Duodenal mucosa (tissue), 2 donors: ENCODE measurements at regions not wholly inside any gene's neighbourhood (a gene's known extent, or its start where the extent isn't known, plus 50 kb on each side); places are given as distances from the start of the nearest gene placed in this dataset.
"Not testable (repeated sequence)": the region's sequence is repeated elsewhere in the genome, so short reads cannot be mapped to it uniquely, and the experiment has no call there.

Experiments used
- H3K27ac ChIP-seq: one replicate; pipeline ENCODE4 v1.7.0; 2013; ENCODE audit warnings: low read depth, low read length
- H3K27me3 ChIP-seq, 2 donors: one replicate each; pipeline ENCODE4 v1.7.0; 2013; ENCODE audit warnings: low read length in 2 of 2, control low read depth in 1 of 2; ENCODE audit not compliant: insufficient read depth in 2 of 2, control insufficient read depth in 1 of 2
- H3K36me3 ChIP-seq, 2 donors: one replicate each; pipeline ENCODE4 v1.7.0; 2013; ENCODE audit warnings: low read length in 2 of 2, control low read depth in 1 of 2; ENCODE audit not compliant: insufficient read depth in 2 of 2, control insufficient read depth in 1 of 2
- H3K4me1 ChIP-seq, 2 donors: one replicate each; pipeline ENCODE4 v1.7.0; 2013; ENCODE audit warnings: low read length in 2 of 2, control low read depth in 1 of 2; ENCODE audit not compliant: insufficient read depth in 2 of 2, control insufficient read depth in 1 of 2
- H3K4me3 ChIP-seq, 2 donors: one replicate each; pipeline ENCODE4 v1.7.0; 2013; ENCODE audit warnings: low read length in 2 of 2, low read depth in 1 of 2
- H3K9ac ChIP-seq, 2 donors: one replicate each; pipeline ENCODE4 v1.7.0; 2013; ENCODE audit warnings: low read length in 2 of 2, low read depth in 1 of 2
- H3K9me3 ChIP-seq, 2 donors: one replicate each; pipeline ENCODE4 v1.7.0; 2013; ENCODE audit warnings: low read length in 2 of 2, control low read depth in 1 of 2; ENCODE audit not compliant: control insufficient read depth in 1 of 2

DNA sequence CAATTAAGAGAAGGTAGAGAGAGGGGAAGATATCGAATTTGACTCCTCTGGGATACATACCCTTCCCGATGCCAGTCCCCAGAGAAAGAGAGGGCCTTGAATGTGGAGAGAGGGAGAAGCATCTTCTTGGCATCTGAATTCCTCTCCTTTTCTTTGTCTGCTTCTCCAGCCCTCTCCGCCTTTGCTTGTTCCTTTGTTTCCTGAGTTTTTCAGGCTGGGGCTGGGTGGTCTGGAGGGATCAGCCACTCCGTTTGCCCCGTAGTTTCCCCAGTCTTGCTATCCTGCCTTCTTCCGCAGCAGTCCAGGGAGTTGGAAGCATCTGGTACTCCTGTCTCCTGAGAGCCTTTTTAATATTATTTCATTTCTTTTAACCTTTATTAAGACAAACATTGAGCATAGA is 107.1 kb upstream of the CADM1 start:
- H3K27me3 ChIP-seq, result no peaks in the 10 kb centered on the region
- H3K36me3 ChIP-seq, result no peaks in the 10 kb centered on the region
- no peaks in the 10 kb centered on the region for H3K9me3 ChIP-seq
- no peaks in the 10 kb centered on the region for H3K4me1 ChIP-seq
- no peak overlapping the region for H3K4me3 ChIP-seq
- H3K9ac ChIP-seq, result no peak overlapping the region
- no peak overlapping the region for H3K27ac ChIP-seq

- H3K27ac ChIP-seq, result no peak overlapping the region
- no peaks in the 10 kb centered on the region for H3K4me1 ChIP-seq
- no peak overlapping the region for H3K9ac ChIP-seq
- no peaks in the 10 kb centered on the region for H3K36me3 ChIP-seq
- H3K4me3 ChIP-seq, result no peak overlapping the region
- no peaks in the 10 kb centered on the region for H3K27me3 ChIP-seq
- no peaks in the 10 kb centered on the region for H3K9me3 ChIP-seq
Measured at GRCh38 chr11:115610908-115611307, 106.7 kb upstream of the CADM1 start.

- not testable (repeated sequence) for H3K27me3 ChIP-seq, H3K27ac ChIP-seq, H3K4me3 ChIP-seq, H3K9ac ChIP-seq, H3K36me3 ChIP-seq, H3K9me3 ChIP-seq, H3K4me1 ChIP-seq
Measured at GRCh38 chr11:115610234-115610633, 106.0 kb upstream of the CADM1 start.

- Histone ChIP-seq H3K9me3 (no peaks in the 10 kb centered on the region), H3K9ac (no peak overlapping the region), H3K27me3 (no peaks in the 10 kb centered on the region), H3K4me1 (no peaks in the 10 kb centered on the region), H3K4me3 (no peak overlapping the region), H3K36me3 (no peaks in the 10 kb centered on the region), H3K27ac (no peak overlapping the region)
Measured at GRCh38 chr11:115608976-115609375, 104.8 kb upstream of the CADM1 start.

DNA sequence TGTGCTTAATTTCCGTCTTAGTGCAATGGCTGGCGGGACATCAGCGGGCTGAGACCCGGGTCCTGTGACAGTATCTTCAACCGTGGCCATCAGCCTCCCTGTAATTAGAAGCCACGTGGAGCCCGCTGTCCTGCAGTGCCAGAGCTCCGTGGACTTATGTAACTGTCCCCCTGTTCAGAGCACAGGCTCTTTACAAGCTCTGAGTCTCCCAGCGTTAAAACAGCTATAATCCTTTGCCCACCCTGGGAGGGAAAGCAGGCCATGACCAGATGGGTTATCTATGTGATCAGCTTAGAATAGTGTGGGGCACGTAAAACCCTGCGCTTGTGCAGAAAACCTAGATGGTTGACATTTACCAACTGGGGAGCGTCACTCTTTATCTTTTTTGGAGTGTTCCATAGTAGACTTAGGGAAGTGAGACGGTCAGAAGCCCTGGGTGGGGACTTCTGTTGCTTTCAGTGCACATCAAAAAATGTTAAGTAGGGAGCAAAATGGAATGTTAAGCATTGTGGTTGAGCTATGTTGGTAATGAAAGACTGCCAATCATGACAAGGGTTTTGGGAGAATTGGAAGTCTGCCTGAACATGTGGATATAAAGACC is 103.5 kb upstream of the CADM1 start:
- H3K36me3 ChIP-seq, result no peaks in the 10 kb centered on the region
- no peak overlapping the region for H3K27ac ChIP-seq
- no peaks in the 10 kb centered on the region for H3K9me3 ChIP-seq
- no peak overlapping the region for H3K4me3 ChIP-seq
- no peaks in the 10 kb centered on the region for H3K27me3 ChIP-seq
- no peaks in the 10 kb centered on the region for H3K4me1 ChIP-seq
- no peak overlapping the region for H3K9ac ChIP-seq

DNA sequence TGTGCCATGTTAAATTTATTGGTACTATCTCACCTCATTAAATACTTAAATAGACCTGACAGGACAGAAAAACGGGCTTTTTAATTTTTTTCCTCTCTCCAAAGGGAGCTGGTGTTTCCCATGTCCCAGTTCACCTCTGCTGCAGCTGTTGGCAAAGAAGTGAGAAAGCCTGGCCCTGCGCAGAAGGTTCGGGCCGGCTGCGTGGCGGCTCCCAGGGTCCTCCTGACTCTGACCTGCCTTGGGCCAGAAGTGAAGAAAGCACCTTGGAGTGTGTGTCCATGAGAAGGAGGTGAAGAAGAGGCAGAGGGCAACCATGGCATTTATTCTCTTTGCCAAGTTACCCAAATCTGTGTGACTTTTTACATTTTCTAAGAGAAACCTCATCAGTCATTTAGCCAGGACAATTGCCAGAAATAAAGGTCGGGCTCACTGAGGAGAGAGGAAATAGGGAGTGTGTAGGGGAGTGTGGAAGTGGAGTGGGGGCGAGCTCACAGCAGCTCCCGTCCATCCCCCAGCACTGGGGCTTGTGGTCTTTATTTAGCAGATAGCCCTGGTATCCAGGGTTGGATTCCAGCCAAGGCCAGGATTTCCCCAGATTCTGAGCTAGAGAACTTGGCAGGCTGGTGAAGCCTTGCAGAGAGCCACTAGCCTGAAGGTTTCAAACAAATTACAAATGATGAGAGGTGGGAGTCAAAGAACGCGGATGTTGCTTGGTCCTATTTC is 102.4 kb upstream of the CADM1 start:
- no peaks in the 10 kb centered on the region for H3K4me1 ChIP-seq
- H3K9me3 ChIP-seq, result no peaks in the 10 kb centered on the region
- no peaks in the 10 kb centered on the region for H3K27me3 ChIP-seq
- no peak overlapping the region for H3K9ac ChIP-seq
- no peak overlapping the region for H3K27ac ChIP-seq
- H3K4me3 ChIP-seq, result no peak overlapping the region
- H3K36me3 ChIP-seq, result no peaks in the 10 kb centered on the region

GRCh38 chr11:115605871-115606497 is 101.8 kb upstream of the CADM1 start:
- Histone ChIP-seq H3K9me3 (no peaks in the 10 kb centered on the region), H3K4me3 (no peak overlapping the region), H3K9ac (no peak overlapping the region), H3K27ac (no peak overlapping the region), H3K36me3 (no peaks in the 10 kb centered on the region), H3K27me3 (no peaks in the 10 kb centered on the region), H3K4me1 (no peaks in the 10 kb centered on the region)

GRCh38 chr11:115605397-115605796 is 101.2 kb upstream of the CADM1 start:
- H3K4me1 ChIP-seq, H3K27ac ChIP-seq, H3K4me3 ChIP-seq, H3K9me3 ChIP-seq, H3K9ac ChIP-seq, H3K36me3 ChIP-seq, H3K27me3 ChIP-seq: not testable (repeated sequence)

GRCh38 chr11:115599125-115599524 is 94.9 kb upstream of the CADM1 start:
- Histone ChIP-seq H3K27me3 (no peaks in the 10 kb centered on the region), H3K4me1 (no peaks in the 10 kb centered on the region), H3K9ac (no peak overlapping the region), H3K9me3 (no peaks in the 10 kb centered on the region), H3K4me3 (no peak overlapping the region), H3K27ac (no peak overlapping the region), H3K36me3 (no peaks in the 10 kb centered on the region)

DNA sequence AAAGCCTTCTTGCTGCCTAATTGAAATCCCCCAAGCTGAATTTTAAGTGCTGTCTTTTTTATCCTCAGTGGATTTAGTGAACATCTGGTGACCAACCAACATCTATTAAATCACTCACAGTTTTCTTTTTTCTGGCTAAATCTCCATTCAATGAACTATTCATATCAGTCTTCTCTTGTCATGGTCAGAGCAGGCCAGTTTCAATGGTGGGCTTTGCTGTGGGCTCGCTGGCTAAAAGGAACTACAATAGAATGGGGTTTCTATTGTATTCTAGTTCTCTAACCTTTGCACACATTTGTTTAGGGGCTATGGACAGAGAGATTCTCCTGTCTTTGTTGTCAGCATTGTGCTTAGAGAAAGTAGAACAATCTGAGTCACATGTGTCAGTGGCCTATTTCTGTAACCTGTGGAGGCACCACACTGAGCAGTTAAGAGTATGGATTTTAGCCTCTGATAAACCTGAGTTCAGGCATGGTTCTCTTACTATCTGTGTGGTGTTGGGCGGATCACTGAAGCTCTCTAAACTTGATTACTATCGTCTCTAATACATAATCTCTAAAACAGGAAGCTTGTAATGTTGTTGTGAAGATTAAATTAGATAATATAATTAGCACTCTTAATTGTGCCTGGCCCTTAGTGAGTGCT is 94.2 kb upstream of the CADM1 start:
- no peak overlapping the region for H3K27ac ChIP-seq
- no peaks in the 10 kb centered on the region for H3K4me1 ChIP-seq
- no peak overlapping the region for H3K9ac ChIP-seq
- no peaks in the 10 kb centered on the region for H3K27me3 ChIP-seq
- no peaks in the 10 kb centered on the region for H3K9me3 ChIP-seq
- no peaks in the 10 kb centered on the region for H3K36me3 ChIP-seq
- H3K4me3 ChIP-seq, result no peak overlapping the region
